H9 (cell line): ENCODE measurements at regions not wholly inside any gene's neighbourhood (a gene's known extent, or its start where the extent isn't known, plus 50 kb on each side); places are given as distances from the start of the nearest gene placed in this dataset.

Experiments used
- DNase-seq: peaks from one replicate; pipeline ENCODE4 v3.0.0-alpha.2; 2017
- H2AFZ ChIP-seq: one replicate; pipeline ENCODE4 v1.6.1; 2013; ENCODE audit warnings: mild to moderate bottlenecking, low read length, control low read depth, moderate library complexity
- H2AK5ac ChIP-seq: 2 replicates; pipeline ENCODE4 v1.6.1; 2013; ENCODE audit warnings: low read length, control low read depth, mixed read lengths; ENCODE audit not compliant: insufficient read length
- H2BK120ac ChIP-seq: one replicate; pipeline ENCODE4 v1.6.1; 2013; ENCODE audit warnings: low read depth, mild to moderate bottlenecking, low read length, control low read depth, inconsistent platforms; ENCODE audit not compliant: poor library complexity, severe bottlenecking
- H2BK12ac ChIP-seq: 2 replicates; pipeline ENCODE4 v1.6.1; 2013; ENCODE audit warnings: low read length, control low read depth, mixed read lengths, low read depth; ENCODE audit not compliant: insufficient read length
- H2BK15ac ChIP-seq: 2 replicates; pipeline ENCODE4 v1.6.1; 2013; ENCODE audit warnings: low read depth, low read length, control low read depth
- H2BK20ac ChIP-seq: one replicate; pipeline ENCODE4 v1.6.1; 2013; ENCODE audit warnings: low read depth, mild to moderate bottlenecking, low read length, control low read depth, inconsistent platforms; ENCODE audit not compliant: poor library complexity, severe bottlenecking
- H2BK5ac ChIP-seq: 2 replicates; pipeline ENCODE4 v1.6.1; 2013; ENCODE audit warnings: low read length, control low read depth, mixed read lengths; ENCODE audit not compliant: insufficient read length
- H3K14ac ChIP-seq: 2 replicates; pipeline ENCODE4 v1.6.1; 2013; ENCODE audit warnings: low read length, control low read depth; ENCODE audit not compliant: insufficient read depth
- H3K18ac ChIP-seq: 2 replicates; pipeline ENCODE4 v1.6.1; 2013; ENCODE audit warnings: low read depth, mild to moderate bottlenecking, mixed read lengths, low read length, control low read depth; ENCODE audit not compliant: insufficient read length
- H3K23ac ChIP-seq: 2 replicates; pipeline ENCODE4 v1.6.1; 2013; ENCODE audit warnings: low read length, control low read depth, mixed read lengths, low read depth; ENCODE audit not compliant: insufficient read length
- H3K23me2 ChIP-seq: 2 replicates; pipeline ENCODE4 v1.6.1; 2013; ENCODE audit warnings: low read depth, mild to moderate bottlenecking, mixed read lengths, low read length, control low read depth; ENCODE audit not compliant: insufficient read length, poor library complexity, severe bottlenecking
- H3K27ac ChIP-seq: 2 replicates; pipeline ENCODE4 v1.5.1; 2013; ENCODE audit warnings: low read length, control low read depth, mixed read lengths, low read depth; ENCODE audit not compliant: insufficient read length
- H3K27me3 ChIP-seq: 2 replicates; pipeline ENCODE4 v1.6.1; 2013; ENCODE audit warnings: low read length, control low read depth, inconsistent platforms; ENCODE audit not compliant: insufficient read depth
- H3K4ac ChIP-seq: 2 replicates; pipeline ENCODE4 v1.6.1; 2013; ENCODE audit warnings: low read depth, mild to moderate bottlenecking, control low read depth, inconsistent platforms, low read length, moderate library complexity
- H3K4me1 ChIP-seq: 2 replicates; pipeline ENCODE4 v1.6.1; 2013; ENCODE audit warnings: low read length, control low read depth, inconsistent platforms; ENCODE audit not compliant: insufficient read depth
- H3K4me2 ChIP-seq: 2 replicates; pipeline ENCODE4 v1.6.1; 2013; ENCODE audit warnings: low read length, control low read depth, mixed read lengths; ENCODE audit not compliant: insufficient read length, insufficient read depth
- H3K56ac ChIP-seq: 2 replicates; pipeline ENCODE4 v1.6.1; 2013; ENCODE audit warnings: low read depth, mild to moderate bottlenecking, mixed read lengths, low read length, control low read depth; ENCODE audit not compliant: insufficient read length
- H3K79me1 ChIP-seq: 2 replicates; pipeline ENCODE4 v1.6.1; 2013; ENCODE audit warnings: low read depth, mild to moderate bottlenecking, moderate library complexity, low read length, control low read depth, inconsistent platforms; ENCODE audit not compliant: insufficient read depth, poor library complexity, severe bottlenecking
- H3K79me2 ChIP-seq: 2 replicates; pipeline ENCODE4 v1.6.1; 2013; ENCODE audit warnings: low read length, control low read depth, inconsistent platforms; ENCODE audit not compliant: insufficient read depth
- H3K9ac ChIP-seq: 2 replicates; pipeline ENCODE4 v1.6.1; 2013; ENCODE audit warnings: low read length, control low read depth, mixed read lengths; ENCODE audit not compliant: insufficient read length; ENCODE audit errors: extremely low read depth
- H3K9me3 ChIP-seq: one replicate; pipeline ENCODE4 v1.6.1; 2013; ENCODE audit warnings: low read depth, low read length, inconsistent platforms; ENCODE audit not compliant: control insufficient read depth
- H3T11ph ChIP-seq: one replicate; pipeline ENCODE4 v1.6.1; 2013; ENCODE audit warnings: mild to moderate bottlenecking, low read length, control low read depth, inconsistent platforms
- H4K20me1 ChIP-seq: one replicate; pipeline ENCODE4 v1.6.1; 2013; ENCODE audit not compliant: control insufficient read depth, insufficient read length, insufficient read depth
- H4K5ac ChIP-seq: 2 replicates; pipeline ENCODE4 v1.6.1; 2013; ENCODE audit warnings: low read depth, mild to moderate bottlenecking, mixed read lengths, low read length, control low read depth; ENCODE audit not compliant: insufficient read length
- H4K8ac ChIP-seq: replicated peaks from 2 replicates; pipeline ENCODE4 v1.6.1; 2013; ENCODE audit warnings: low read length, control low read depth, mixed read lengths, low read depth; ENCODE audit not compliant: insufficient read length
- H4K91ac ChIP-seq: 2 replicates; pipeline ENCODE4 v1.6.1; 2013; ENCODE audit warnings: low read depth, mild to moderate bottlenecking, moderate library complexity, mixed read lengths, low read length, control low read depth; ENCODE audit not compliant: insufficient read length
- H3K27ac Mint-ChIP-seq, 3 experiments: 2 replicates in 2 of 3; 3 replicates in 1 of 3; pipeline ENCODE4 v1.8.0; 2020 to 2021; ENCODE audit warnings: mixed read lengths in 3 of 3, mild to moderate bottlenecking in 1 of 3, moderate library complexity in 1 of 3
- H3K27me3 Mint-ChIP-seq: 2 replicates; pipeline ENCODE4 v1.8.0; 2021; ENCODE audit warnings: low read depth, mild to moderate bottlenecking, moderate library complexity, mixed read lengths
- H3K36me3 Mint-ChIP-seq, 3 experiments: 2 replicates in 2 of 3; 3 replicates in 1 of 3; pipeline ENCODE4 v1.8.0; 2020 to 2021; ENCODE audit warnings: low read depth in 3 of 3, mixed read lengths in 3 of 3; ENCODE audit not compliant: insufficient read depth in 1 of 3
- H3K4me1 Mint-ChIP-seq, 2 experiments: 2 replicates each; pipeline ENCODE4 v1.8.0; 2020; ENCODE audit warnings: mixed read lengths in 2 of 2
- H3K4me3 Mint-ChIP-seq, 2 experiments: 2 replicates in 1 of 2; 3 replicates in 1 of 2; pipeline ENCODE4 v1.8.0; 2020 to 2021; ENCODE audit warnings: mild to moderate bottlenecking in 2 of 2, mixed read lengths in 2 of 2, moderate library complexity in 1 of 2
- H3K9me3 Mint-ChIP-seq, 2 experiments: 2 replicates in 1 of 2; 3 replicates in 1 of 2; pipeline ENCODE4 v1.8.0; 2020; ENCODE audit warnings: mild to moderate bottlenecking in 2 of 2, mixed read lengths in 2 of 2, moderate library complexity in 1 of 2
- CTCF ChIP-seq: fragments of 200-600 bp; sonication (generic); conservative IDR thresholded peaks from 3 replicates; pipeline ENCODE4 v1.8.0; 2021; ENCODE audit warnings: antibody characterized with exemption, mild to moderate bottlenecking
- WGBS: extraction: QIAGEN DNeasy Blood & Tissue Kit; methylation state at CpG from one replicate; pipeline ENCODE4 v1.1.7; 2013; ENCODE audit warnings: missing lambda C conversion rate, low lambda C conversion rate, mixed read lengths; ENCODE audit not compliant: insufficient read length; ENCODE audit errors: extremely low coverage; 5-methylcytosine and 5-hydroxymethylcytosine counted together

- no peak for DNase-seq
- no peaks in the 10 kb centered on the region; a peak in 1 of 5 replicates for H3K9me3 Mint-ChIP-seq
- H3K4me1 ChIP-seq, result no peaks in the 10 kb centered on the region
Measured at GRCh38 chr18:41155025-41155424, 800.0 kb upstream of the PIK3C3 start.

More at GRCh38 chr18:41155025-41155424, 800.0 kb upstream of the PIK3C3 start:
- no peak overlapping the region for H2AFZ ChIP-seq
- no peak overlapping the region for H2BK15ac ChIP-seq
- H3K27me3 ChIP-seq, result no peaks in the 10 kb centered on the region
- H3K4me2 ChIP-seq, result no peak overlapping the region
- no peak overlapping the region for H2BK120ac ChIP-seq
- H3T11ph ChIP-seq, result no peak overlapping the region
- Mint-ChIP-seq H3K36me3 (no peaks in the 10 kb centered on the region), H3K27me3 (no peaks in the 10 kb centered on the region), H3K4me1 (peaks cover 0 to 3% of the 10 kb centered on the region in 2 experiments; a peak in 2 of 4 replicates), H3K27ac (peak overlapping the region in 1 of 3 experiments; percentile 15; a peak in 1 of 7 replicates), H3K4me3 (no peak overlapping the region)
- WGBS, result no CpG with 5 or more reads among the region's 1 CpG
- H3K14ac ChIP-seq, result no peak overlapping the region
- no peak overlapping the region for H2BK20ac ChIP-seq
- H3K23me2 ChIP-seq, result no peaks in the 10 kb centered on the region
- no peaks in the 10 kb centered on the region for H4K20me1 ChIP-seq
- no peak overlapping the region for H4K91ac ChIP-seq
- no peak for TF ChIP-seq CTCF
- no peak overlapping the region for H3K18ac ChIP-seq
- H3K27ac ChIP-seq, result no peak overlapping the region
- no peaks in the 10 kb centered on the region for H3K9me3 ChIP-seq
- H4K5ac ChIP-seq, result no peak overlapping the region
- H3K79me1 ChIP-seq, result no peaks in the 10 kb centered on the region
- H4K8ac ChIP-seq, result no peak overlapping the region
- no peak overlapping the region for H3K56ac ChIP-seq
- no peak overlapping the region for H2BK5ac ChIP-seq
- H3K23ac ChIP-seq, result no peak overlapping the region
- no peaks in the 10 kb centered on the region for H3K79me2 ChIP-seq
- H3K4ac ChIP-seq, result no peak overlapping the region
- H2BK12ac ChIP-seq, result no peak overlapping the region
- no peak overlapping the region for H2AK5ac ChIP-seq
- no peak overlapping the region for H3K9ac ChIP-seq
